ENCODE measurements at regions not wholly inside any gene's neighbourhood (a gene's known extent, or its start where the extent isn't known, plus 50 kb on each side); places are given as distances from the start of the nearest gene placed in this dataset.

DNA sequence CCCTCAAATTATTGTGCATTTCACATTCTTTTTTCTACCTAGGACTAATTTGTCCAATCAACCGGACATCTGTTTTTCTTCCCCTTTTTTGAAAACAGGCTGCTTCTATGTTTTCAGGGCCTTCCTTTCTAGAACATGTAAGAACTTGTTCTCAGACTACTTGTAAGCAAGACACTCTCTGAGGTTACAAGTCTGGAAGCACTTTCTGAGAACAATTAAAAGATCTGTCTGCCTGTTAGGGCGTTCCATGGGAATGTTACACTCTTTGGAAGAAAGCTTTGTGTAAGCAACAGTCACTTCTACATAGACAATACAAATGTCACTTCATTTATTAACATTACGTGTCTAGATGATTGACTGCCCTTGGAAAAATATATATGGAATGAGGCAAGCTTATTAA lies 50.9 kb upstream of the HSPB3 start:
- TF ChIP-seq, protein P1, sequence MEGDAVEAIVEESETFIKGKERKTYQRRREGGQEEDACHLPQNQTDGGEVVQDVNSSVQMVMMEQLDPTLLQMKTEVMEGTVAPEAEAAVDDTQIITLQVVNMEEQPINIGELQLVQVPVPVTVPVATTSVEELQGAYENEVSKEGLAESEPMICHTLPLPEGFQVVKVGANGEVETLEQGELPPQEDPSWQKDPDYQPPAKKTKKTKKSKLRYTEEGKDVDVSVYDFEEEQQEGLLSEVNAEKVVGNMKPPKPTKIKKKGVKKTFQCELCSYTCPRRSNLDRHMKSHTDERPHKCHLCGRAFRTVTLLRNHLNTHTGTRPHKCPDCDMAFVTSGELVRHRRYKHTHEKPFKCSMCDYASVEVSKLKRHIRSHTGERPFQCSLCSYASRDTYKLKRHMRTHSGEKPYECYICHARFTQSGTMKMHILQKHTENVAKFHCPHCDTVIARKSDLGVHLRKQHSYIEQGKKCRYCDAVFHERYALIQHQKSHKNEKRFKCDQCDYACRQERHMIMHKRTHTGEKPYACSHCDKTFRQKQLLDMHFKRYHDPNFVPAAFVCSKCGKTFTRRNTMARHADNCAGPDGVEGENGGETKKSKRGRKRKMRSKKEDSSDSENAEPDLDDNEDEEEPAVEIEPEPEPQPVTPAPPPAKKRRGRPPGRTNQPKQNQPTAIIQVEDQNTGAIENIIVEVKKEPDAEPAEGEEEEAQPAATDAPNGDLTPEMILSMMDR (IDR thresholded peaks at IDR 0.05), result no peak
- no peak for TF ChIP-seq POLR2A (IDR thresholded peaks at IDR 0.05)
